Femur (tissue), 1 donor: ENCODE measurements at regions not wholly inside any gene's neighbourhood (a gene's known extent, or its start where the extent isn't known, plus 50 kb on each side); places are given as distances from the start of the nearest gene placed in this dataset.

Experiments
- DNase-seq: peaks from one replicate; pipeline ENCODE4 v3.0.0-alpha.2; 2017

DNA sequence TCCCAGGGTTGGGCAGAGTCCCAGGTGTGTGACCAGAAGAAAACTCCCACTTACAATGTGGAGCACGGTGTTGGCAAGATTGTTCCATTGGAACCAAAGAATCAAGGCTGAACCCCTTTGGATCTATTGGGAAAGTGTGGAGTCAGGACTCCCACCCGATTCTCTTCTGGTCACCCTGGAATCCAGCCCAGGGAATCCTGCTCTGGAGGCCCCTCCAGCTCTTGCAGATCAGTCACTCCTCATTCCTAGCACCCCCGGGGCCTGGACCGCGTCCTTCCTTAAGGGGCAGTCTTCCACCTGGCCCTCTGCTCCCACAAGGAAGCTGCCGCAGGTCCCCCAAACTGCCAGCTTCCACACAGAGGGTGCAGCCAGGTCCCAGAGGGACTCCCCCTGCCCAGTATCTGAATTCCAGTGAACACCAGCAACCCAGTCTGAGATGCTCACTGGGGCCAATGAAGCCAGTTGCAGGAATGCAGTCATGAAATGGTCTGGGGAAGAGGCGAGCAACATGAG is 170.1 kb downstream of the GADD45G start:
- no peak for DNase-seq

DNA sequence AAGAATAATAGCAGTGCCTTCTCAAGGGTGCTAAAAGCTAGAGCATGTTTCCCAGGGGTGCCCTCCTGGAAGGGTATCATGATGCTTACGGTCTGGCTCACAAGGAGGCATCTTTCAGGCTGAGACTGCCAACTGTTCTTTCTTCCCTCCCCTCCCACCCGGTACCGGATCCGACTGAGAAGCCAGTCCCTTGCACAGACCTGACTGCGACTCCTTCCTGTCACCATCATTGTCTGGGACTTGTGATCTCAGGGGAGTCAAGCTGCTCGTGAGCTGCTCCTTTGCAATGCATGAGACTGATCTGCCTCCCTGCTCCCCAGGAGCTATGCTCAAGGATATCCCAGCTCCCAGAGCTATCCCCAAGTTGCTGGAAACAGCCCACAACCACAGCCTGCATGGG is 170.8 kb downstream of the GADD45G start:
- no peak for DNase-seq

DNA sequence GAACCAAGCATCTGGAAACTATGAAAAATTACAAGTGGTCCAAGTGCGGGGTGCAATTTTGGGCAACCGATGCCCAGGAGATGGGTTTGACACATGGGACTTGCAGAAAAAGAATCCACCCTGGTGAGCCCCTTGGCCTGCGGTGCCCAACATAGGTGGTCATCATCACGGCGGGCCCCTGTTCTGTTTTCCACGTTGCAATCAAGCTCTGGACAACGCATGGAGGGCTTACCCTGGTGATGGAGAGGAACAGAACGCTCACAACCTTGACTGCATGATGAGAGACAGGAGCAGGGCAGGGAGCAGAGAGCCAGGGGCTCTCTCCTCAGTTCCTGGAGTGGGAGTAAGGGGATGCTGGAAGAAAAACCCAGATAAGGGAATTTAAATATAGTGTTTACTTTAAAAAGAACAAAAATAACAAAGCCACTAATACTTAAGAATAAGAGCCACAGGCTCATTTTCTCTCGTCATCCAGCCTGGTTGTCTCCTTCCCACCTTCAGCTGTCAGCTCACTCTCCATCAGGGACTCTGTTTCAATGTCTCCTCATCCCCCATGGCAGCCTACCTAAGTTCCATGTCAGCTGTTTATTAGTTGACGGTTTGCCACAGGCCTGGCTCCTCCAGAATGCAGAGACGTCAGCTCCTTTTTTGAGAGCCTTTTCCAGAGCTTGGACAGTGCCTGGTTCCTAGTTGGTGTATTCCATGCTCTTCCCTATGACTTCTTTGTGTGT is 172.1 kb downstream of the GADD45G start:
- no peak for DNase-seq

DNA sequence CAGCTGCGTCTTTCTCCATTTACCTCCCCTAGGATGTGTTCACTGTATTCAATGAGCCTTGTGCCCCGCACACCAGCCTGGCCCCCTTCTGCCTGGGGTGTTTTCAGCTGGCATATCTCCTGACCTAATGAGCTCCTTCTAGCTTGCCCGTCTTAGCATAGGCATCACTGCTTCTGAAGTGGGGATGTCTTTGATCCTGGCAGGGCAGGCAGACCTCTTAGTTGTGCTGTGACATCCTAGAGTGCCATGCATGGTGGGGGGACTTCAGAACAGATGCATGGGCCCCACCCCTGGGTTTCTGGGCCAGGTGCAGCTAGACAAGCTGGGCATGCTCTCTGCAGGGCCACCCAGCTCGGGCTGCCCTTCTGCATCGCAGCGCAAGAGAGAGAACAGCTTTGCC is 172.7 kb downstream of the GADD45G start:
- no peak for DNase-seq

DNA sequence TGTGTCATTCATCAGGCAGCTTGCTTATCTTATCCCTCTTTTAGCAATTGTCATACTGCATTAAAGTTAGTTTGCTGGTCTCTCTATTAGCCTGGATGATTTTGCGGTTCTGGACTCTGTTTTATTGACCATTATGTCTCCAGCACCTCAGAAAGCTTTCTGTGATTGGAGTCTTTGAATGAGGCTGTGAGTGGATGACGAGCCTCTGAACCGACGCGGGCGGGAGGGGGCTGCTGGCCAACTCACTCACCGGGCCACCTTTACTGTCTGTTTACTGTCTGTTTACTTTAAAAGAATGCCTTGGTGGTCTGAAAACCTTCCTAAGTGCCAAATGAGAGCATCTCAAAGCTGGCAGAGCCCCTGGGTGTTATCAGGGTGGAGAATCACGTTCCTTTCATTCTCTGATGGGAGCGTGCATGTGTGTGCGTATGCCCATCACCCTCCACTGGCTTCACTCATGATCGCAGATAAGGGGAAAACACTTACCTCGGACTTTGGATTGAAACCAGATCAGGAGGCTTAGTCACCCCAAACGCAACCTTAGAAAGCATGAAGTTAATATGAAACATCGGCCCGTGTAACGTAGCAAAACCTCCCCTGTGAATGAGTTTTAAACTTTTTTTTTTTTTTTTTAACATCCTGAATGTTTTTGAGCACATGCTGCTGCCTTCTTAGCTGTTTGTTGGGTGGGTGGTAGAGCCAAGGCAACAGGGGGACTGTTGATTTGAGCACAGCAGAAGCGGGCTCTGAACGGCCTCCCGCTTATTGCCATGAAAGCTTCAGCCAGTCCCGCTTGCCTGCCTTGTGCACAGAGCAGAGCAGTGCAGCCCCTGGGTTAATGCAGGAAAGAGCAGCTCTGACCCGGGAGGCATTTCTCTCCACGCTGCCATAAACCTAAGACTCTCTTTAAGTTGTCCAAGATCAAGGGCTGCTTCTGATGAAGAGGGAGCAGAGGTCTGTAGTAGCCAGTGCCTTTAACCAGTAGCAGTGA is 173.6 kb downstream of the GADD45G start:
- DNase-seq: no peak

DNA sequence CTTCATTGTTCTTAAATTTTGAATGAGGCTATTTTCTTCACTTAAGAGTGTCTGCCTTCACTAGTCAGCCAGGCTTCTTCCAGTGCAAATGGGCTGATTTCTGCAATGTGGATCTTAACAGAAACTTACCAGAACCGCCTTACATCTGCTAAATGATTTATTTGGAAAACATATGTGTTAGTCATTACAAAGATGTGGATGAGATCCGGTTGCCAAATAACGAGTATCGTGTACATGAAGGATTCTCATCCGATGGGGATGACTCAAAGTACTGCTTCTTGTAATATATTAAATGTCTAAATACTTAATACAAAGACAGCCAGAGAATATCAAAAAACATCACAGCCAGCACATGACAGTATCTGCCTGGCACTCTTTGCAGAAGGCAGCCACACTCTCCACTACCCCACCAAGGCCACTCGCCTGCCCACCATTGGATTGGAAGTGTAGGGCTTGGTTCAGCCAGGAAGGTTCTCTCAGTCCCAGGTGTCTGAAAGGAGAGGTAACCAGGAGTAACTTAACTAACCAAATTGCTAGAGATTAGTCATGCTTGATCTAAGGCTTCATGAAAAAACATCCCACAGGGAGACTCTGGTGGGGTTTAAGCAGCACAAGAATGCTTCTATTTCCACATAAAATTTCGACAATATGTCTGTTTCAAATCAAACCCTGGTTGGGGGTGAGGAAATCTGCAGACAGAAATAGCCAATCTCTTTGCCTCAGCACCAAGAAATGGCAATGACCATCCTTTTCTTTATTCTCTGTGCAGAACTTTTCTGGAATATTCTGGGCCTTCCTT is 174.8 kb downstream of the GADD45G start:
- DNase-seq: no peak

DNA sequence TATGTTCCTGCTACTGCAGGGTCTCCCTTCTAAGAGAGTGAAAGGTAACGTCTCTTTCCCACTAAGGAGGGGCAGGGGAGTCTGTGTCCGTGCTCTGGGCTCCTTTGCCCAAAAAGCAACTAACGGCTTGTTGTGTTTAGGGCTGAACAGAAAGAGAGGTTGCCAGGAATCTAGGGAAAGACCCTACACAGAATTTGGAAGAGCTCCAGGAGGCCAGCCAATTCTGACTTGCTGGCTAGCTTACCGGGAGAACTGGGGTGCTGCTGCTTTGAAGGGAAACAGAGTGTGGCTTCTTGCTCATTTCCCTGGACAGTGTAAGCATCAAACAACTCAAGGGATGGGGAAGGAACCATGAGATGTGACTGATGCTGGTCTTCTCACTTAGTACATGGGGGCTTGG is 176.1 kb downstream of the GADD45G start:
- DNase-seq: no peak

DNA sequence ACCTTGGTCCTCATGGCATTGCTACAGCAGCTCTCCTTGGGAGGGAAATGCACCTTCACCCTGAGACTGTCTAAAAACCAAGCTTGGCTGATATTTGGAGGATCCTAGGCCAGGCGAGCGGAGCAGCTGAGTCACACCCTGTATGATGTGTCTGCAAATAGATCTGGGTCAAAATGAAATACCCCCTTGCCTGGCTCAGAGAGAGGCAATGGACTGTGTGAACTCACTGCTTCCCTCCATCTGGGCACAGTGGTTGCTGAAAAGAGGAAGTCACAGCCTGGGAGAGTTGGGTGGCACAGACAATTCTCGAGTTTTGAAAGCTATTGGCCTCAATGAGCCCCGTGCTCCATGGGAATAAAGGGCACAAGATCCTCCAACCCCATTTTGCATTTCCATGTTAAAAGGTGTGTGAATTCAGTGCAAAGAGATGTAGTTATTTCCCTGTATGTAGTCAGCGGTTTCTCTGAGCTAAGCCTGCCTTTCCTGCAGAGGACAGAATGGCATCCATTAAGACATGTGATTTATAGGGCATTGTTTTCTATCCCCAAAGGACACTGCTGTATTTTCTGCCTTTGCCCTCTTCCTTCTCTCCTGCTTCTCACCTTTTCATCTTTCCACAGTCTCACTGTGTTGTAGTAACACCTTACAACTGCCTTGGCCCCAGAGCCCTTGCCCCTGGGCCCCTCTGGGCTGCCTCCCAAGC is 177.2 kb downstream of the GADD45G start:
- no peak for DNase-seq

DNA sequence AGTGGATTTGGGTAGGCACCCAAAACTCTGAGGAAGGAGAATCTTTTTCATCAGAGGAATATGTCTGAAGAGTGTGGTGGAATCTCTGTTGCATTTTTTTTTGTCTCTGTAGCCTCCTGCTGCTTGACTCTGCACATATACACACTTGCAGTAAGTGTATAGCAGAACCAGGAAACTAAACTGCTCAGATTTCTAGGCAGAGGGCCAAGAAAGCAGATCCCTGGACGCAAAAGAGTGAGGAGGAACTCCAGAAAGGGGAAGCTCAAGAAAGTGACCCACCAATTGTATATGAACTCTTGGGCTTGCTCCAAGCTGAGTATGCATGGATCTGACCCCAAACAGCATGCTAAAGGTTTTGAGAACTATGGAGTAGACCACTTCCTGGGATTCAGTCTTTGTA is 181.8 kb downstream of the GADD45G start:
- peak; percentile 79 for DNase-seq

DNA sequence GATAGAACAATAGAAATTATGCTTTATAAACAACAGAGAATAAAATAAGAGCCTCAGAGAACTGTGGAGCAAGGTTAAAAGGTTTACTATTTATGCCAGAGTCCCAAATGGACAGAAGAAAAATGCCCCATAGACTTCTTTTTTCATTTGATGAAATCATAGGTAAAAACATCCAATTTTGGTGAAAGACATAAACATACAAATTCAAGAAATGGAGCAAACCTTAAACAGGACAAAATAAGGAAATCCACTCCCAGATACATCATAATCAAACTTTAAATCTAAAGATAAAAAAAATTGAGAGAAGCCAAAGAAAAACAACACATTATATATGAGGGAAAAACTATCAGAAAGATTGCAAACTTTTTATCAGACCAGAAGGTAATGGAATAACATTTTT is 182.8 kb downstream of the GADD45G start:
- DNase-seq: no peak

DNA sequence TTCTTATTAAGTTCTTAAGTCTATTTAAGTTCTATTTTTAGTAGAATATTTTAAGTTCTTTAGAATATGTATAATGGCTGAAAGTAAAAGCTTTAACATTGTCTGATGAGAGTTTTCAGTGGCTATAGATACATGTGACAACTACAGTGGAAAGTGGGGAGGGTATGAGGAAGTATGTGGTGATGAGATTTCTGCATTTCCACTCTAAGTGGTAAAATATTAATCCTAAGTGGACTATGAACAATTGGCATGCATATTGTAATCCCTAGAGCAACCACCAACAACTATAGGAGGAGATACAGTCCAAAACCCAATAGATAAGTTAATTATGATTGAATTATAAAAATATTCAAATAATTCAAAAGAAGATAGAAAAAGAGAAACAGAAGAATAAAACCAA is 183.6 kb downstream of the GADD45G start:
- DNase-seq: no peak

DNA sequence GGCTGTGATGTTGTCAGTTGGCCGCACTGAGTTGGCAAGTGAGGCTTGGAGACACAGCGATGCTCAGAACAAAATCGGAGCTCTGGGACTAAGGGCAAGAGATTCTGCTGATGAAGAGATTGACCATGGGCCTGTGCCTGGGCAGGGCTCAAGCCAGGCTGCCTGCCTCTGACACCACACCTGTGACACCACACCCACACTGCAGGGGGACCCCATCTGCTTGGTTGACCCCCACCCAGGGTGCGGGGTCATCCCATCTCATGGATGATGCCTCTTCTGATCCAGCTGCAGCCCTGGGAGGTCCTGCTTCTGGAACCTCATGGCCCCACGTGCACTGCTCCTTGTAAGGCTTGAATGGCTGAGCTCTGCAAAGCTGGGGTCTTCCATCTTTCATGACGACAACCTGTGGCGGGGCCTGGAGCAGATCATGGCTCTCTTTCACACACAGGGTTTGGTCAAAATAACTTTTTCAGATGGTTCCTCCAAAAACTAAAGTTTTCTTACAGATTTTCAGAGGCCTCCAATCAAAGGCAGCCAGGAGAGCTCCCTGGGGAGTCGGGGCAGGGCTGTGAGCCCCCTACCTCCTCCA is 185.2 kb downstream of the GADD45G start:
- DNase-seq: no peak

DNA sequence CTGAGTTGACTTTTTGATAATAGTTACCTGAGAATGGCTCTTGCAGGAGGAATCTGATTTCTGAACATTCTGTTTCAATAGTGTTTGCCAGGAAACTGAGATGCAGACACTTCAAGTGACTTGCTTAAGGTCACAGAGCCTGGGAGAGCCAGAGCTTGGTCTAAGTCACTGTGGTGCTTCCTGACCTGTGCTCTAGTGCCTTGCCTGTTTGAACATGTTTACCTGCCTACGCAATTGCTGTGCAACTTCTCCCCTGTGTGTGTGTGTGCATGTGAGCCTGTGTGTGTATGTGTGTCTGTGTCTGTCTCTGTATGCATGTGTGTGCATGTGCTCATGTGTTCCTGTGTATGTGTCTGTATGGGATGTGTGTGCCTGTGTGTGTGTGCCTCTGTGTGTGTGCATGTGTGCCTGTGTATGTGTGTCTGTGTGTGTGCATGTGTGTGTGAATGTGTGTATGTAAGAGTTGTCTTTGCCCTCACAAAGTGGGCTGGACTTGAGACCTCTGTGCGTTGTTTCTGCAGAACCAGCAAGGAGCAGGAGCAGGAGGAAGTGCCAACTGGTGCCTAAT is 185.8 kb downstream of the GADD45G start:
- no peak for DNase-seq

DNA sequence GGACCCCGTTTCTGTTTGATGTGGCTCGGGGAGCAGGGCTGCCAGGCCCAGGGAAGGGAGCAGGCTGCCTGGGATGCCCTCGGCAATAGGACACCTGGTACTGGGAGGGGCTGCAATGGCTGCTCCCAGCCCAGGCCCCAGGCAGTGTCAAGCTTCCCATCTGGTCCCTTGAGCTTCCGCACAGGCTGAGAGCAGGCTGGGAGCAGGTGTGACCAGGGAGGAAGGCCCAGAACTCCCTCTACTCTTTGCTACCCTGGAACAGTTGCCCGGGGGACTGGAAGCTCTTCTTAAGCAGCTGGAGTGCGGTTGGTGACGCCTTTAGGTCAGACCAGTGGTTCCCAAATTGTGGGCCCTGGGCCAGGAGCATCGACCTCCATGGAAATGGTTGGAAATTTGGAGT is 186.9 kb downstream of the GADD45G start:
- no peak for DNase-seq

DNA sequence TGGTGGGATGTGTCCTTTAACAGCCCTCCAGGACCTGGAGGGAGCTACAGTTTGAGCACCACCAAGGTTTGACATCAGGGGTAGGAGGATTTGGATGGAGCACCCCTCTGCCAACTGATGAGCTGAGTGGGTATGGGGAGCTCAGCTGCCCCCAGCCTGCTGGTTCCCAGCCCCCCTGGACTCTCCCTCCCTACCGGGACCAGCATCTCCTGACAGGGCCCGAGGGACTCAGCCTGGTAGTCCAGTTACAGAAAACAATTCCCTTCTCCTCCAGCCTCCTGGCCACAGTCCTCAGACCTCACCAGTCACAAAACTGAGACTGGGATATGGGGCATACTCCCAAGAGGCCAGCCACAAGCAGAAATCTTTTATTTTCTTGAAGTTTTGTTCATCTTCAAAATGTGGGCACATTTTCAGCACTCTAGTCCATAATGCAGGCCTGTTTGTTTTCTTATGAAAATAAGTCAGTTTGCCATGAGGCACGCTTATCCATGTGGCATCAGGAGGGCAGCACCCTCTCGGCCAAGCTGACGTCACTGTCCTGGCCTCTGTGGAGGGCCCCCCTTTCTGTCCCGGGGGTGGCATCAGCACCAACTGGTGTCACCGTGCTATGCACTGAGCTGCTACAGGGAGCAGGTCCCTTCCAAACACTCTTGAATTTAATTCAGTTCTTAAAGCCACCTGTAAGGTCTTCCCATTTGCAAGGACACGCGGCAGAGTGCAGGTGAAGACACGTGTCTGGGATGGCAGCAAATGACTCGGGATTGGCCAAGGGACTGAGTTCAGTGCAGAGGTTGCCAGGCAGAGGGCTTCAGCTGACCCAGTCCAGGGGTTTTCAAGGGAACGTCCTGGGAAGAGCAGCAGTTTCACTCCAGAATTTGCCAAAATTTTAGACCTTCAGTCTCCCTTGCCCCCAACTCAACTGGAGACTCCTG is 187.6 kb downstream of the GADD45G start:
- no peak for DNase-seq

DNA sequence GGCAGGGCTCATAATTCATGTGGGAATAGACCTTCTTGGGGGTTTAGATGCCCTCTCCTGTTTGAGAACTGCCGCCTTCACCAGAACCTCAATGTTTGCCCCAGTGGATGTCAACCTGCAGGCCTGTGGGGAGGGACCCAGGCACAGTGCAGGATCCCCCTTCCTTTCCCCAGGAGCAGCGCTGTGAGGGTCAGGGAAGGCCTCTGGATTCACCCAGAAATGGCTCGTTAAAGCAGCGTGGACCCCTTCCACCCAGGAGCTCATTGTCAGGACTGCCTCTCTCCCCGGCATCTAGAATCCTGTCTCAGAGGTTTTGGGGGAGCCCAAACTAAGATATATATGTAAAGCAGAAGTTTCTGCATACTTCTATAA is 188.3 kb downstream of the GADD45G start:
- no peak for DNase-seq

DNA sequence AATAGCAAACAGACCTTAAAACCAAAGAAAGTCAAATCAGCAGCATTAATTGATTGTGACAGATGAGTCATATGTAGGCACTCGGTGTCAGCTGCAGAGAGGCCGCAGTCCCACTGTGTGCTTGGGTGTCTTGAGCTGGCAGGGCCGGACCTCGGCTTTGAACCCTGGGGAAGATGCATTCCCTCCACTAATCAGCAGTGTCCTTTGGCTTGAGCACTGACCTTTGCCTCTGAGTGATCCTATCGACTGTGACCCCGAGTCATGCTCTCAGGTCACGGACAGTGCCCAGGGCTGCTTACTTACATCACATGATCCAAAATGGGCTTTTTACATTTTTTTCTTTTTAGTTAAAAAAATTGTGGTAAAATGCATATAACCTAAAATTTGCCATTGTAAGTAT is 188.7 kb downstream of the GADD45G start:
- no peak for DNase-seq

DNA sequence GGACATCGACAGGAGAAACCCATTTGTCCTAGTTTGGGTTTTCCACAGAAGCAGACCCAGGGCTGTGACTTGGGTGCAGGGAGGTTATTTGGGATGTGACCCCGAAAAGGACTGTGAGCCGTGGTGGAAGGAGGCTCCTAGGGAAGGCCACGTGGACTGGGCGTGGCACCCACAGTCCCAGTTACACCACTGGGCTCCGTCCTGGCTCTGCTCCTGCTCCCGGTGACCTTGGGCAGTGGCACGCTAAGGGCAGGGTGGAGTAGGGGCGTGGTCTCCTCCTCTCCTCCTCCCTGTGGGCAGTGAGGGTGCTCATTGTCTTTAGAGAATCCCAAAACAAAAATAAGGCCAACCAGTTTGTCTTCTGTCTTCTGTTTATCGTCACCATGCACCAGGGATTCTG is 190.1 kb downstream of the GADD45G start:
- no peak for DNase-seq

DNA sequence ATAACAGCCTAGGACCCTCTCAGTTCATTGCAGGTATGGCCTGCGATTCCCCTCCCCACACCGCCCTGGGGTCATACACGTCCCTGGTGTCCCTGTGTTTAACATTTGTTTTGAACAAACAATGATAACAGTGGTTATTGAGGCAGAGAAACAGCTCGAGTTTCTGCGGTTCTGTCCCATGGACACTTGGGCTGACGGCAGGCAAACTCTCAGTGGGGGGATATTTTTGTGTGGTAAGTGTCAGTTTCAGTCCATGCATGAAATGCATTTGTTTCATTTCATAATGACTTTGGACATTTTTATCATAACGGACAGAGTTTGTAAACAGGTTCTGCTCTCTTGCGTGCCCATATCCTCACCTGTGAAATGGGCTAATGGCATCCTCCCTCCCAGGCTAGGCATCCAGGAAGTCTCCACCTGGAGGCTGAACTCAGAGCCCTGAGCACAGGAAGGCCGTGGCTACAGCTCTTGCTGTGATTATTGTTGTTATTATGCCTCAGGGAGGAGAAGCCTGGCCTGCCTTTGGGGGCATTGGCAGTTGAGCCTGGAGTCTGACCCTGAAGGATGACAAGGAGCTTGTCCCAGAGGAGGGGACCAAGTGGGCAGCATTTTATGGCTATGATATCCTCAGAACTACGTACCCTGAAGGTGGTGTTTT is 190.9 kb downstream of the GADD45G start:
- DNase-seq: no peak

DNA sequence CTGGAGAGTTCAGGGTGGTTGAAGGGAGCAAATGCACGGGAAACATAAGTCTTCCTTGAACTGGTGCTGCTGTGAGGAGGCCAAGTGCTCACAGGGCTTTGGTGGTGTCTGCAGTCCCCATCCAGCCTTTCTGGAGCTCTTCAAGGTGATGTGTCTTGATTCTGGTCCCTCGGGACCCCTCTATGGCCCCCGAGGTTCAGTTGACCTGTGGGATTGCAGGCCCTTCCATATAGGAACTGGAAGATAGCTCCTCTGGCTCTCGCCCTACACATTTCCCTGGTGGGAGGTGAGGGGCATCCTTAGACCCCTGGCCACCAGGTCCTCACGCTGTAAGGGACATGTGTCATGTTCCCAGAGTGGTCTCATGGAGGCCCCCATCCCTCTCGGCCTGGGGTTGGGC is 191.8 kb downstream of the GADD45G start:
- no peak for DNase-seq
